Left kidney (tissue), 1 donor: ENCODE measurements at regions not wholly inside any gene's neighbourhood (a gene's known extent, or its start where the extent isn't known, plus 50 kb on each side); places are given as distances from the start of the nearest gene placed in this dataset.
"Not testable (repeated sequence)": the region's sequence is repeated elsewhere in the genome, so short reads cannot be mapped to it uniquely, and the experiment has no call there.

Experiments used
- DNase-seq: peaks from one replicate; pipeline ENCODE4 v3.0.0-alpha.2; 2013

DNA sequence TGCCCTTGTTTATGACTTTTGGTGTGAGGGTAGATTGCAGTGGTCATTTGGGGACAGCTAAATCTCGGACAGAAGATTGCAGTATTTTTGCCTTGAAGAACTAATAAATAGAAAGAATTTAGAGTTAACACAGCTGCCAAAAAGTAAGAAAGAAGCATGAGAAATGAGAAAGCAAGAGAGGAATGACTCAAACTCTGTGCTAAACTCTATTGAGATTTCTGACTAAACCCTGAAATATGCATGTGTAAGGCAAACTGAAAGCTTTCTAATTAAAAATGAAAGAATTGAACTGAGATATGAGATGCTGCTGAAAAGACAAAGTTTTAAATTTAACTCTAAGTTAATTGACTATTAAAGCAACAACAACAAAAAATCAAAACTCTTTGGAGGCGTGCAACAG lies 791.3 kb downstream of the RAB28 start:
- DNase-seq, result no peak

DNA sequence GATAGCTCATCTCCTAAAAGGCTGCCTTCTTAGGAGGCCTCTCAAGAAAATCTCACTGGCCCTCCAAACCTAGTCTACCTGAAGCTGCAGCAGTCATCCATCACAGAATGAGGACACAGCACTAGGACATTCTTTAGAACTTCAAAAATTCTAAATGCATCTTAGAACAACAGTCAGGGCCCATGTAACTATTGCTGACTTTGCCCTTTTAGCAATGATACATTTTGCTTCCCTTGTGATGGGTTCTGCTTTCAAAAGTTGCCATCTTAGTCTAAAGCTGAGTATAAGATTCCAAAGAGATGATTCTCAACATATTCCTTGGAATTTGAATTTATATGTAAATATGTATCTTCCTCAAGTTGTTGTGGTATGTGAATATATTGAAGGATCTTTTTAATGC lies 793.0 kb downstream of the RAB28 start:
- no peak for DNase-seq

DNA sequence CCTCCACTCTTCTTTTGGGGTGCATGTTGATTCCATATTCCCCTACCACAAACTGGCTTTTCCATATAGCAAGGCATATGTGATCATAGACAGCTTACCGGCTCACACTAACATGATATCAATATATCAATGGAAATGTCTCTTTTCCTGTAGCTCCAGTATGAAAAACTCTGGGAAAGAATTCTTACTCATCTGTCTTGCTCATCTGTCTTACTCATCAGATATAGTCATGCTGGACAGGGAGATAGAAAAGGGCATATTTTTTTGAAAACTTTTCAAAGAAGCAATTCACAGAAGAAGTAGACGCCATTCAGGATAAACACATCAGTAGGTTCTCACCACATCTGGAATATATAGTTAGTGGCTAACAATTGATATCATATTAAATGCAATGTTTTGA lies 794.7 kb downstream of the RAB28 start:
- DNase-seq, result no peak

DNA sequence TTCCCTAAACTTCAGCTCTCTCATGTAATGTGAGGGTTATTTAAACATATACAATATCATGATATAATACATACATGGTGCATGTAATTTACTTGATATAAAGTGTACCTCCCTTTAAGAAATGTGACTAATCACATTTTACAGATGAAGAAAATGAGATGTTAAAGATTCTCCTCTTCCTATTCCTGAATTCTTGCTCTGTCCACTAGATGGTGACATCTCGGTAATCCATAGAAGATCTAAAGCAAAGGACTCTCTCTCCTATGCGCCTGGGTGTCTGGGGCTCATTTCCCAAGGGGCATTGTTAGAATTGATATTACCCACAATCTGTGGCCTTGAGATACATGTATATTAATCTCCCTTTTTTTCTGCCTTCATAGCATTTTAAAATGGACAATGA lies 804.9 kb downstream of the RAB28 start:
- DNase-seq, result no peak

DNA sequence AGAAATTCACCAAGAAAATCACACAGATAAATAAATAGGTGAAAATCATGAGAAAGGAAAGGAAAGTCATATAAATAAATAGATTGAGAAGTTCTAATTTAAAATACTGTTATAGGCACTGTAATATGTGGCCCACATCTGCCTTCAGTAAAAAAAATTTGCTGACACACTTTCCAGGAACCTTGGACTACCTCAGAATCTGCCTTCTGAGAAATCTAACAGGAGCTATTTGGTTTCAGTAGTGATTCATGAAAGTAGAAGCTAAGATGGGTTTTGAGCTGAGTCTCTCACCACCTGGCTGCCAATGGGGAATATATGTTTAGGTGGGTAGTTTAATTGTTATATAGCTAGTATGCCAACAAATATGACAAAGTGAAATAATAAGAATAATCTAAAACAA lies 810.0 kb downstream of the RAB28 start:
- DNase-seq, result no peak

DNA sequence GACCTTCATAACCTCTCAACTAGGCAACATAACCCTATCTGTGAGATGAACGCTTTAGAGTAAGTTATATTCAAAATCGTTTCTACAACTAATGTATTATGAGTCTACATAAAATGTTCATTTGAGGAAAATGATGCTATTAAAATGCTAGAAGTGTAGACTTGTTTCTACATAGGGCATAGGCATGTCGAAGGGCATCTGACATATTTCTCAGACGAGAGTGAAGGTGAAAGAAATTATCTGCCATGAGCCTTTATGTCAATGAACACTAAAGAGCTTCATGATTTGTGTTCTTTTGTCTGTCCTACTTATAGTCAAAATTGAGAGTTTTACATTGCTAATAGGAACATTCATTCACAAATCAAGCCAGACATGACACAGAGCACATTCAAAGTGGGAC lies 811.8 kb downstream of the RAB28 start:
- DNase-seq, result no peak

DNA sequence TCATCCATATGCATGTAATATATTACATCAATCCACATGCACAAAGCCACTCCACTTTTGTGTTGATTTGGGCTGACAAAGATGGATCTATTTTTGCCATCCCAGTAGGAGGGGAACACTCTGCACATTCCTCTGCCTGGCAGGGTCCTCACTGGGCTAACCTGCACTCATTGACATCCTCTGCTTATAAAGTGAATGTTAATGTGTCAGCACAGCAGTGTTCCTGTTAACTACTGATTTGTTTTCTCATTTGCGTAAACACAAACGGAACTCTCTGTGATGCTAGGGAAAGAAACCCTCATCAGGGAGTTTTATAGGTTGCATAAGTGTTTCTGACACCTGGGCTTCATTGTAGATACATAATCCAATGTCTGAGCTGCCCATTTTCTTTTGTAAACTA lies 826.0 kb downstream of the RAB28 start:
- DNase-seq, result no peak

DNA sequence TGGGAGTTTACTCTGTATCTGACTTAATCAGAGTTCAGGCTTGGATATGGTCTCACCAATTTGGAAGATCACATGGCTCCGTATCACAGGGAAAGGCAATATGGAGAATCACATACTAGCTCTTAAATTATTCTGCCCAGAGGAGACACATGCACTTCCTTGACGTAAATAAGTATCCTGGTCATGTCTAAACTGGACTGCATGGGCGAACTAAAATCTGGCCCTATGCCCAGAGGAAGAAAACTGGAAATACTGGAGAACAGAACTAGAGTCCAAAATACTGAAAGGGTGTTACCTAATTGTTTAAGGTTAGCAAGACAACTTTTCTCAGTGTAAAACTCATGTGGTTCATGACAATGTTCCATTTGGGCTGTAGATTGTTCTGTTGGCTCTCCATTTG lies 832.3 kb downstream of the RAB28 start:
- DNase-seq, result no peak

DNA sequence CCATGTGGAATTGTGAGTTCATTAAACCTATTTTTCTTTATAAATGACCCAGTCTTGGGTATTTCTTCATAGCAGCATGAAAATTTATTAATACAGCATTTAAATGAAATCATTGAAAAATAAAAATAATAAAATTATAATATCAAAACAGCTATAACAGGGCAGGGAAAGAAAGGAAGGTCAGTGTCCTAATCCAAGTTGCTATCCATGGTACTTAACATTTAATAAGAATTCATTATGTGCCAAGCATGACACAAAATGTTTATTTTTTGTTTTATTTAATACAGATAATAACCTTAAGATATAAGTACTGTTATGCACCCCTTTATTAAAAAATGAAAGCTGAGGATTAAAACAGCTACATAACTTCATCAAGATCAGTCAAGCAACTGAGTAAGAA lies 838.4 kb downstream of the RAB28 start:
- no peak for DNase-seq

DNA sequence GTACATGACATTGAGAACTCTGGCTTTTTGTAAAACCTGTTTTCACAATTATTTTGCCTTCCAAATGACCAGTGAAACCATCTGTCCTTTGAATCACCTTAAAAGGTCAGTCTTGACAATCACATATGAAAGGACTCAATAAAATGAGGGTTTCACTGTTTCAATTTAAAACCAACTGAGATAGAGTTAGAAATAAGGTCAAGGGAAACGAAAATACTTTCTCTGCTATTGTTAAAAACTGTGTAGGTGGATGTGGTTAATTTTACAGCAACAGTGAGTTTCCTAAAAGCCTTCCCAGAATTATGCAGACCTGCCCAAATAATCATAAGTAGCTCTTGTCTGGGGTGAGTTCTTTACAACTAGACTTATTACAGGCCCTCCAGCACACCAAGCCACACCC lies 839.9 kb downstream of the RAB28 start:
- DNase-seq, result no peak

DNA sequence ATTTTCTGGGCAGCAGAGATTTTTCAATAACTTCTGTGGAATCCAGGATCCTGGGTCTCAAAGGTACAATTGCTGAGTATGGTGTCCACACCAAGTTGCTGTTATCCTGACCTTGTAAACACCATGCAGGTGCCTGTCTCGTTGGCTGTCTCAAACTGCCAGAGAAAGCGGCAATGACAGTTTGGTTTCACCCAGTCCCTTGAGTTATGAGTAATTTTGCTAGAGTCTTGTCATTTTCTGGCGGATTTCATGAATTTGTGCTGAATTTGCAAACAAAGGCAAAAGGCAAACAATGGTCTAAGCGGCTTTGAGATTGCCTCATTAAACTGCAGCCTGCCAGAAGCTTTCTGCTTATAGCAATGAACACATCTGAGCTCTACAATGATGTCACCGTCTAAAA lies 847.9 kb downstream of the RAB28 start:
- DNase-seq, result no peak

DNA sequence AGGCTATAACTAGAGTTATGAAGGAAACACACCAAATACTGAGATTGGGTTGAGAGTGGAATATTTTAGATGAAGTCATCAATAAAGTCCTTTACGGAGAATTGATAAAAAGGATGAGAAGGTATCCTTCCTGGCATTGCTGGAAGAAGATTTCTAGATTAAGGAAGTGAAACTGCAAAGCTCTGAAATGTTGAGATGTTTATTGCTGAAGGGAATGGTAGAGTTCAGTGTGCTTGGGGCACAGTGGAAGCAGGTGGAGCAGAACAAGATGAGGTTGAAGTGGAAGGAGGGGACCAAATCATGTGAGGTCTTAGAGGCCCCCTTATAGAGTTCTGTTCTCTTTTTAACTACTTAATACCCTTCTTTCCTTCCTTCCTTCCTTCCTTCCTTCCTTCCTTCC lies 848.5 kb downstream of the RAB28 start:
- no peak for DNase-seq

DNA sequence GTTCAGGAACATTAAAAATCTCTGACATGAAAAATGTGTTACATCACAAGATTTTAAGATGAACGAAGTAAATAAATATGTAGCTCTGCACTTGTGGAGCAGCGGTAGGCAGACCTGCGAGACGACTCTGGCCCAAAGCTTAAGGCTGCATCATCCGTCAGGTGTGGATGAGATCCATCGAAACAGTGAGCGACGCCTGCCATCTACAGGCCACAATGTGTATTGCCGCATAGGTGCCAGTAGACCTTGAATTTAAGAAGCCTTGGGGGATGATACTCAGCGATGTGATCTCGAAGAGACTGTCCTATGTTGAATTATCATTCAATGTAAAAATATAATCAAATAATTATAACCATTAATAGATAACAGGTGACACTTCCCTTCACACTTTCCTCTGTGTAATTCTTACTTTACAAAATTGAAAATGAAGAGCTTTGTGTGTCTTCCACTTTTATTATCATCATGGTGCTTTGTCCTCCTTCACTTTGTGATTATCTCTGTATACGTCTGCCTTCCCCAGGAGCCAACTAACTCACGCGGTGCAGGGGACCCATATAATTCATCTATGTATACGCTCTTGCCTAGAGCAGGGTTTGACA lies 851.0 kb downstream of the RAB28 start:
- DNase-seq, result peak; percentile 72

DNA sequence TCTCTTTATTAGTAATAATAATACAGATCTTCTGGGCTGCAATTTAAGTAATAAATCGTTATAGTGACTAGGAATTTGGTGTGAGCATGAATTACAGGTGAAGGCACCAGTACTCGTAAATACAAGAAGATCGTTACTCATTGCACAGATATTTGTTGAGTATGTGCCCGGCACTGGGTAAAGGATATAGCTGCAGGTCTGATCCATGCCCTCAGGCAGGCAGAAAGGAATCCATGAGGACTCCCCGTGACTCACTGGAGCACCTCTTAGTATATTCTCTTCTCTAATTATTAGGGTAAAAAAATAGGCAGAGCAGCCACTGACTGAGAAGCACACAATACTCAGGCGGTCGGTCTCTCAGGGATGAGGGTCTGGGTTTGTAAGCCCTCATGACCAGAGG lies 868.3 kb downstream of the RAB28 start:
- no peak for DNase-seq

DNA sequence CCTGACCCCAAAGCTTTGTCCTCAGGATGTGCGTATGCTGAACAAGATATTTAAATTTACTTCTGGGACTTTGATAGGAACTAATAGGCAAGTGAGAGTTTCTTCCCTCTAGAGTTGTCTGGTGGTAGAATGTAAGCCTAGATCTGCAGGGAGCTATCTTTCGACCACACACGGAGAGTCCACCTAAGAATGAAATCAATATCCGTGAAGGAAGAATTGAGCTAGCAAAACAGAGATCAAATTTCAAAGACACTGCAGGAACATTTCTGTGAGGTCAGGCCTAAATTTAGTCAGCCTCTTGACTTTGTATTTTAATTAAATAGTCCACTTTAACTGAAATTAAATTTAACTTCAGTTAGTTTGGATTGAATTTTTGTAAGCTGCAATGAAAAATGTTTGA lies 871.3 kb downstream of the RAB28 start:
- DNase-seq, result peak; percentile 35

DNA sequence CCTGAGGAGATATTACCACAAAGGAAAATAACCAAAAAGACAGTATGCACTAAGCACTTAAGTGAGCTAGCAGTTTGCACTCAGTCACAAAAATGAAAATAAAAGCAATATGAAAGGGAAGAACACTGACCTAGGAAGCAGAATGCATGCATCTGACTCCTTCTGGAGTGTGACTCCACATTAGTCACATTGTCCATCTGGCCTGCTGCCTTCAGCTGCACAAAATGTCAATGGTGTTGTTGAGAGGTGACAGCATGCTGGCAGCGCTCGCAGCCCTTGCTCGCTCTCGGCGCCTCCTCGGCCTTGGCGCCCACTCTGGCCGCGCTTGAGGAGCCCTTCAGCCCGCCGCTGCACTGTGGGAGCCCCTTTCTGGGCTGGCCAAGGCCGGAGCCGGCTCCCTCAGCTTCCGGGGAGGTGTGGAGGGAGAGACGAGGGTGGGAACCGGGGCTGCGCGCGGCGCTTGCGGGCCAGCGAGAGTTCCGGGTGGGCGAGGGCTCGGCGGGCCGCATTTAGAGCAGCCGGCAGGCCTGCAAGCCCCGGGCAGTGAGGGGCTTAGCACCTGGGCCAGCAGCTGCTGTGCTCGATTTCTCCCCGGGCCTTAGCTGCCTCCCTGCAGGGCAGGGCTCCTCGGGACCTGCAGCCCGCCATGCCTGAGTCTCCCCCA lies 874.8 kb downstream of the RAB28 start:
- not testable (repeated sequence) for DNase-seq

DNA sequence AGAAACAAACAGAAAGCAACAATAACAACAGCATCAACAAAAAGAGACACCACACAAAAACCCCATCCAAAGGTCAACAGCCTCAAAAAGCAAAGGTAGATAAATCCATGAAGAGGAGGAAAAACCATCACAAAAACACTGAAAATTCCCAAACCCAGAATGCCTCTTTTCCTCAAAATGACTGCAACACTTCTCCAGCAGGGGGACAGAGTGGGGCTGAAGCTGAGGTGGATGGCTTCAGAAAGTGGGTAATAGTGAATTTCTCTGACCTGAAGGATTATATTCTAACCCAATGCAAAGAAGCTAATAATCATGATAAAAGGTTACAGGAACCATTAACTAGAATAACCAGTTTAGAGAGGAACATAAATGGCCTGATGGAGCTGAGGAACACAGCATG lies 888.2 kb downstream of the RAB28 start:
- no peak for DNase-seq

DNA sequence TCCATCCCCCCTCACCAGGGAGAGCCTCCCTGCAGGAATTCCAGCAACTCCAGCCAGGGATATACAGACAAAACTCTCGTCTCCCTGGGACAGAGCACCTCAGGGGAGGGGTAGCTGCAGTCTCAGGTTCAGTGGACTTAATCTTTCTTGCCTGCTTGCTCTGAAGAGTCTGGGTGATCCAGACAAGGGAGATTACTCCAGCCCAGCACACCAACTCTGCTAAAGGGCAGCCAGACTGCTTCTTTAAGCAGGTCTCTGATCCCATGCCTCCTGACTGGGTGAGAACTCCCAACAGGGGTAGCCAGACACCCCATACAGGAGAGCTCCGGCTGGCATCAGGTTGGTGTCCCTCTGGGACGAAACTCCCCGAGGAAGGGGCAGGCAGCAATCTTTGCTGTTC lies 888.7 kb downstream of the RAB28 start:
- DNase-seq, result no peak

DNA sequence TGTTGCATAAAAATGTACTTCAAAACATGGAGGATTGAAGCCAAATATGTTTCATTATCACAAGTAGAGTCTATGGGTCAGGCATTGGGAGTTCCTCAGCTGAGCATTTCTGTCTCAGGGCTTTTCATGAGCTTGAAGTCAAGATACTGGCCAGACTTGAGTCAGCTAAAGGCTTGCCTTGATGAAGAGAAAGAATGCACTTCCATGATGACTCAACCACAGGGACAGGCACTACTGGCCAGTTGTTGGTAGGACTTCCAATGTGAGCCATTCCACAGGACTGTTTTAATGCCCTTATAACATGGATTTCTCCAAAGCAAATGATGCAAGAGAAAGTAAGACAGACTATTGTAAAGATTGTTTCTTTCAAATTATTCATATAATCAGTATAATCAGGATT lies 895.6 kb downstream of the RAB28 start:
- no peak for DNase-seq

DNA sequence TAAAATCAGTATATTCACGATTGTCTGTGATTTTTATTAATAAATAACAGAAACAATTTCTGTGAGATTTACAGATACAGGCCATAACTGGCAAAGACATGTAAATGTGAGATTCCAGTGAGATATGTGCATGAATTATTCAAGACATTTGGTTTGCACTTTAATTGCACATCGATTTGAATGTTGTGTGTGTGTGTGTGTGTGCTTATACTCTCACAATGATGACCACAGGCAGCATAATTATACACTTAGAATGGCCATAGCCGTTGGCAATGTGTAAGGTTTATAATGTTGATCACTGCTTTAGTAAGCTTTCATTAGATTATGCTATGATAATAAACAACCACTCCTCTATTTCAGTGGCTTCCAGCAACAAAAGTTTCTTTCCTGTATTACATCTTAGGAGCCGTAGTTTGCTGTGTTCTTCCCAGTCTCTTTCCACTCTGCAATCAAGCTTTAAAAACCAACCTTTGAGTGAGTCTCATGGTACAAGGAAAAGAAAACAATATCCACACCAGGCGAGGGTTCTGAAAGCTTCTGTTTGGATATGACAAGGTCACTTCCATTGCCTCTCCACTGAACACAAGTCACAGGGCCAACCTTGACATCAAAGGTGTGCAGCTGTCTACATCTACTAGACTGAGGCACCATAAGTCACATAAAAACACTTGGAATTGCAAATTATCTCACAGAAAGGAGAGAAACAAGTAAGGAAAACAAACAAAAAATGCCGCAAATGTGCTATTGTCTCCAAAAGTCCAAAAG lies 897.7 kb downstream of the RAB28 start:
- no peak for DNase-seq

DNA sequence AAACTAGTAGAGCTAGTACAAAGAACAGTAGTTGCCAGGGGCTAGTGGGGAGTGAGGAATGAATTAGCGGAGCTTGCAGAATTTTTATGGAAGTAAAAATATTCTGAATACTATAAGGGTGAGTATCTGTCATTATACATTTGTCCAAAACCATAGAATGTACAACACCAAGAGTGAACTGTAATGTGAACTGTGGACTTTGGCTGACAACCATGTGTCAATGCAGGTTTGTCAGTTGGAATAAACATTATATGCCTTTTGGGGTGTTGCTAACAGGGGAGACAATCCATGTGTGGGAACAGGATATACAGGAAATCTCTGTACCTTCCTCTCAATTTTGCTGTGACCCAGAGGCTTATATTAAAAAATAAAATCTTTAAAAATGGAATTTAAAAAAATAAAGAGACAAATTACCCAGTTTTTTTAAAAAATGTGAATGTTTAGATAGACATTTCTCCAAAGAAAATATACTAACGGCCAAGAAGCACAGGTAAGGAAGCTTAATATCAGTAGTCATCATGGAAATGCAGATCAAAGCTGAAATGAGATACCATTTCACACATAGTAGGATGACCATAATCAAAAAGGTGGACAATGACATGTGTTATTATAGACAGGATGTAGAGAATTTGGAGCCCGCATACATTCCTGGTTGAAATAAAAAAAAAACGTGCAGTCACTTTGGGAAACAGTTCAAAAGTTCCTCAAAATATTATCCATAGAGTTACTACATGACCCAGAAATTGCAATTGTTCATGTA lies 899.8 kb downstream of the RAB28 start:
- DNase-seq, result no peak

DNA sequence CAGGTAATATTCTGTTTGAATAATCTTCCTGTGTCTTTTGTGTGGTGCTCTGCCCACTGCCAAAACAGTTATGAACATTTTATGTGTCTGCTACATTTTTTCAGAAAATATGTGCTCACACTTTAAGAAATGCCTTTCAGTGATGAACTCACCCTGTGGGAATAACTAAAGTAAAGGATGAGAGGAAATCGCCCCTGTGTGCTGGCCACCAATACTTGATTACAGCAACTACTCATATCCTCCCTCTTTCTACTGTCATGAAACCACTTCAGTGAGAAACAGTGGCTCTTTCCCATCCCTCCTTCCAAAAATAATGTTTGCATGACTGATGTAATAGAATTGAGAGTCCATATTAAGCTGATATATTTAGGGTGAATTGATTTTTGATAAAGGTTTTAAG lies 900.9 kb downstream of the RAB28 start:
- no peak for DNase-seq

DNA sequence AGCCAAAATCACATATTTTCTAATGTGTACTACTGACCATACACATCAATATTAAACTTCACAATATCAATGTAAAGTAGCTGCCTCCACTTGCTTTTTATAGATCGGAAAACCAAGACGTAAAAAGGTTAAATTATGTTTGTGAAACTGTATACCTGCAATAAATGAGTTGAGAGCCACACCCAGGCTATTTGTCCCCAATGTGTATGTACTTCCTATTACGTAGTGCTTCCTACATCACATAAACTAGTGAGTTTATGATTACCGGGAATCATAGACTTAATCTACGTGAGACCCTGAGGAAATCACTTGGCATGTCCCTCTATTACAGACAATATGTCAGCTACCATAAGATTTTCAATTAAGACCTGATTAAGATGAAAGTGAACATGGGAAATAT lies 903.4 kb downstream of the RAB28 start:
- DNase-seq, result no peak
